NB4 (cell line): ENCODE measurements at regions not wholly inside any gene's neighbourhood (a gene's known extent, or its start where the extent isn't known, plus 50 kb on each side); places are given as distances from the start of the nearest gene placed in this dataset.
"Not testable (repeated sequence)": the region's sequence is repeated elsewhere in the genome, so short reads cannot be mapped to it uniquely, and the experiment has no call there.

Experiments used
- DNase-seq: peaks from one replicate; pipeline ENCODE4 v3.0.0; 2010; ENCODE audit warnings: low read depth
- H3K4me3 ChIP-seq: one replicate; pipeline ENCODE4 v1.5.1; 2011; ENCODE audit warnings: mild to moderate bottlenecking, low read depth, low read length, moderate library complexity
- CTCF ChIP-seq: IDR thresholded peaks from one replicate; pipeline ENCODE4 v1.5.1; 2012; ENCODE audit warnings: low read depth, low read length
- MAX ChIP-seq: IDR thresholded peaks from 2 replicates; pipeline ENCODE4 v1.6.1; 2011; ENCODE audit warnings: low read depth, low read length
- MYC ChIP-seq: IDR thresholded peaks from 2 replicates; pipeline ENCODE4 v1.6.1; 2011; ENCODE audit warnings: low read depth, low read length
- POLR2A ChIP-seq: IDR thresholded peaks from 2 replicates; pipeline ENCODE4 v1.6.1; 2011; ENCODE audit warnings: mild to moderate bottlenecking; ENCODE audit not compliant: insufficient read length; ENCODE audit errors: extremely low read depth

GRCh38 chr13:110044551-110045111 lies 258.2 kb upstream of the IRS2 start:
- DNase-seq, result no peak
- H3K4me3 ChIP-seq, result no peak overlapping the region
- TF ChIP-seq MYC (no peak), MAX (no peak), POLR2A (no peak), CTCF (no peak)

- no peak overlapping the region for H3K4me3 ChIP-seq
- peak; percentile 29 for DNase-seq
- TF ChIP-seq POLR2A (no peak), CTCF (no peak), MYC (no peak), MAX (no peak)
These were observed 256.0 kb upstream of the IRS2 start for GRCh38 chr13:110042253-110042950.

GRCh38 chr13:110041638-110042037 lies 255.3 kb upstream of the IRS2 start:
- H3K4me3 ChIP-seq, DNase-seq: not testable (repeated sequence)

GRCh38 chr13:110037925-110038573 lies 251.7 kb upstream of the IRS2 start:
- no peak for DNase-seq
- H3K4me3 ChIP-seq, result no peak overlapping the region
- TF ChIP-seq CTCF (no peak), POLR2A (no peak), MYC (no peak), MAX (no peak)

GRCh38 chr13:110036060-110036459 lies 249.7 kb upstream of the IRS2 start:
- TF ChIP-seq MYC (no peak), MAX (no peak), CTCF (no peak), POLR2A (no peak)
- DNase-seq, result no peak
- H3K4me3 ChIP-seq, result no peak overlapping the region

- H3K4me3 ChIP-seq, result no peak overlapping the region
- no peak for TF ChIP-seq MYC
- no peak for TF ChIP-seq POLR2A
- TF ChIP-seq CTCF, result no peak
- TF ChIP-seq MAX, result no peak
- DNase-seq, result no peak
These were observed 247.7 kb upstream of the IRS2 start for GRCh38 chr13:110034031-110034549.
